GM18909 (cell line): ENCODE measurements at regions not wholly inside any gene's neighbourhood (a gene's known extent, or its start where the extent isn't known, plus 50 kb on each side); places are given as distances from the start of the nearest gene placed in this dataset.

Source experiments
- ATAC-seq: cut with Tn5 transposase; IDR thresholded peaks from one replicate; pipeline ENCODE4 v1.9.1; 2021; ENCODE audit warnings: mild to moderate bottlenecking; ENCODE audit not compliant: unreplicated experiment, poor library complexity

DNA sequence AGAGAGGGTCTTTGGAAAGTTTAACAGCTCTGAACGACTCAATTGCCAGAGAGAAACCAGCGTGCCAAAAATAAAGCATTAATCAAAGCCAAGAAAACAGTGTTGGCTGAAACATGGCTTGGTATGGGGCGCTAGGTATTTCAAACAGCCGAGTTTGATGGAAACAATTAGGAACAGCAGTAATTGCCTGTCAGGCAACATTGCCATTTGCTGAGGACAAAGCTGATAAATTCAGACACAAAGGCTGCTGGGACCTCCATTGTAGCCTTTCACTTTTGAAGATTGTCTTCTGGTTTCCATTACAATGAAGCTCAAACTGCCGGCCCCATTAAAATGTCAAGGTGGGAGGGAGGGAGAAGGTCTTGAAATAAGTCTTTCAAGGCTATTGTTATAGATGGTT is 125.4 kb upstream of the SPDL1 start:
- no peak for ATAC-seq

DNA sequence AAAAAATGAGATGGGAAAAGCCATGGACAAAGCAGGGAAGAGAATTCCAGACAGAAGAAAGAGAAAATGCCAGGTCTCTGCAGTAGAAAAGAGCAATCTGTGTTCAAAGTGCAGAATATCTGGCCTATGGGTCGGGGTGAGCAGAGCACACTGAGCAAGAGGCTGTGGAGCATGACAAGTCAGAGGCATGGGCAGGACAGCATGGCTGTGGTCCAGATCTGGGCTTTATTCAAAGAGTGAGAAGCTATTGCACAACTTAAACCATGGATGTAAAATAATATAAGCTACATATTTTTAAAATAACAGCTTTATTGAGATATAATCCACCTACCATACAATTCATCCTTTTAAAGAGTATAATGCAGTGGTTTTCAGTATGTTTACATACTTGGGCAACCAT is 133.1 kb upstream of the SPDL1 start:
- no peak for ATAC-seq

GRCh38 chr5:169448826-169449225 is 134.7 kb upstream of the SPDL1 start:
- ATAC-seq: no peak

DNA sequence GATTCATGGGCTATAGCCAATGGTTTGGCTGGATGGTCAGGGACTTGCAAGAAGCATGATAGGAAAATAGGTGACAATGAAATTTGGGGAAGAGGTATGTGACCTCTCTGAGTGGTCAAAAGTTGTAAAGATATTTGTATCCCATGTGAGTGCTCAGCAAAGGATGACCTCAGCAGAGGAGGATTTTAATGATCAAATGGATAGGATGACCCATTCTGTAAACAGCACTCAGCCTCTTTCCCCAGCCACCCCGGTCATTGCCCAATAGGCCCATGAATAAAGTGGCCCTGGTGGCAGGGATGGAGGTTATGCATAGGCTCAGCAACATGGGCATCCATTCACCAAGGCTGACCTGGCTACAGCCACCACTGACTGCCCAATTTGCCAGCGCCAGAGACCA is 138.4 kb upstream of the SPDL1 start:
- ATAC-seq: no peak

- no peak for ATAC-seq
These were observed 140.4 kb upstream of the SPDL1 start for GRCh38 chr5:169442913-169443784.

DNA sequence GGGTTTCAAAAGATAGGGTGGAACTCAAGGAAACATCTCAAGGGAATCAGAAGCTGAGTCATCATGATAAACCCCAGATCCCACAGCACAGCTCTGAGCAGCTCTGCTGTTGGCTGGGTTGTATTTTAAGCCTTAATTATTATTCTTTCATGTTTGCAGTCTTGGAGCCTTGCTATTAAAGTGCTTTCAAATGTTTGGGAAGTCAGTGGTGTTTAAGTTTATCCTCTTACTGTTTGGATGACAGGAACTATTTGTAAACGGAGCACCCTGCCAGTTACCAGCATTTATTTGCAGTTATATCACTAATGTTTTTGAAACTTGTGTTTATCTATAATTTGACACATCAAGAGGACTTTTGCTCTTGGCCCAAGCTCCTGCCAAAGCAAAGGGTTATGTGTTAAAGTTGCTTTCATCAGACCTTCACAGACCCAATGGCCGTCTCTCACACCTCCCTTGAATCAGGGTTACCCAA is 141.1 kb upstream of the SPDL1 start:
- ATAC-seq: no peak

DNA sequence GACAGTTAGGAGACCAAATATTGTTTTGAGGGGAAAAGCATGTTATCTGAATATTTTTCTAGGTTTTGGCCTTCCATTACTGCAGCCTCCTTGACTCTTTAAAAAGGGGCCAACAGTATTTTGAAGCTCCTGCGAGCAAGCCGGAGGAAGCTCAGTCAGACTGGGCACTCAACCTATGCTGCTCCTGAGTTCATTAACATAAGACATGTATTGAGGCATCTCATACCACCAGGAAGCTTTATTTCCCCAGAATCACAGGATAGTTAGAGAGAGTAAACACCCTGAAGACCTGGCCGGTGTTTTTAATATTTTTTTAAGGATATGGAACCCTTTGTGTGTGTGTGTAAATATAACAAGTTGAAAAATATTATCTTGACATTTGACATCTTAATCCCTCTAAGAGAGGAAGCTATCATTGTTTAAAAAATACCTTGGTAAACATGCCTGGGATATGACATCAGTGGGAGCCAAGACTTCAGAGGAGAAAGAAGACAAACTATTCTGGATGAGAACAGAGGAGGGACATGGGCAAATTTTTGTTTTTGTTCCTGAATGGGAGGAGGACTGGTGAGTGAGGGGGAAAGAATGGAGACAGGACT is 139.3 kb upstream of the SLIT3 start:
- ATAC-seq: no peak

GRCh38 chr5:169439362-169439761 is 138.4 kb upstream of the SLIT3 start:
- no peak for ATAC-seq

- no peak for ATAC-seq
These were observed 134.7 kb upstream of the SLIT3 start for GRCh38 chr5:169435506-169436229.

DNA sequence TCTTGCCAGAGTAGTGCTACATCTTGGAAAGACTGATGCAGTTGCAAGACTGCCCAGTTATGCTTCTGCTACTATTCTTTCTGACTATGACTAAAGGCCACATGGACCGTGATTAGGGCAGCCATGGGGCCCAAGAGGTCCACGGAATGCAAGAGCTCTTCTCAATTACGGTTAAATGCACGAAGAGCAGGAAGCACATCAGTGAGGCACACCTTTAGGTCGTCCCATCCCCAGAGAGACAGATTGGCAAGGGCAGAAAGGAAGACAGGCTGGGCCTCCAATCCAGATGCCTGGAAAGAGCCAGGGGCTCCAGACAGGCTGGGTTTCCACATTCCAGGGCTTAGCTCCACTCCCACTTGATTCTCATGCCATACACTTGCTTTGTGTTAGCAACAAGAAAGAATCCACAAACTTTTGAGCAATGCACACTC is 132.3 kb upstream of the SLIT3 start:
- no peak for ATAC-seq

- no peak for ATAC-seq
These were observed 130.4 kb upstream of the SLIT3 start for GRCh38 chr5:169431386-169431785.

DNA sequence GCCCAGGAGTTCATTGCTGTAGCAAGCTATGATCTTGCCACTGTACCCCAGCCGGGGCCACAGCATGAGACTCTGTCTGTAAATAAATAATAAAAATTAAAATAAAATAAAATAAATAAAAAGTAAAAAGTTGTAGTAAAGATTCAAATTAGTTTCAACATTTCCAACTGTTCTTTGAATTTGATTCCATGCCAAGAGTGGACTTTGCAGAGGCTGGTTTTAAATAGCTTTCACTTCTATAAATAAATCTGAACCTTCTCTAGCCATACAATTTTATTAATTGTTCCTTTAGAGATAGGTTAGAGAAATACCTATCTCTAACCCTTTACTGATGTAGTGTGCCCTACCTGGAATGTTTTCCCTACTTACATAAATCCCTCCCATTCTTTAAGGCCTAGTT is 129.7 kb upstream of the SLIT3 start:
- ATAC-seq: no peak

DNA sequence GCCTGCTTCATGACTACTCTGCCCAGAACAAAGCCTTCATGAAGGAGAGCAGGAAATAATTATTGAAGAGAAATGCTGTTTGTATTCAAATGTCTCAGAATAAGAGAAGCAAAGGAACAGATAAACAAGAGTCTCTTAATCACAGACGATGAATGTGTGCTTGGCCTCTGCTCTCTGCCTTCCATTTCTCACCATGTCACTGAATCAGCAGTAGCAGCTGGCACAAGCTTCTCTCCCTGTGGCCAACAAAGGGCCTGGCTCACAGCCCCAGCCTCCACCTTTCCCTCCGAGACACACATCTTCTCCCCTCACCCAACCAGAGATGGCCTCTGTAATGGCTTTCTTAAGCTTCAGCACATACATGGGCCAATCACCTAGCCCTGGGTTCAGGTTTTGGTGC is 128.1 kb upstream of the SLIT3 start:
- no peak for ATAC-seq

DNA sequence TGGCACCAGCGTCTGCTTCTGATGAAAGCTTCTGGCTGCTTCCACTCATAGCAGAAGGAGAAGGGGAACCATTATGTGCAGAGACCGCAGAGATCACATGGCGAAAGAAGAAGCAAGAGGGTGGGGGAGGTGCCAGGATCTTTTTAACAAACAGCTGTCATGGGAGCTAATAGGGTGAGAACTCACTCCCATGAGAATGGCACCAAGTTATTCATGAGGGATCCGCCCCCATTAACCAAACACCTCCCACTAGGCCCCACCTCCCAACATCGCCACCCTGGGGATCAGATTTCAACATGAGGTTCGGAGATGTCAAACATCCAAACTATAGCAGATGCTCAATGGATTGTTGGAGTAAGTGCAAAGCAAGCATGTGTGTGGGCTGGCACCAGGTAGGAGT is 125.8 kb upstream of the SLIT3 start:
- no peak for ATAC-seq

GRCh38 chr5:169424670-169425378 is 123.9 kb upstream of the SLIT3 start:
- ATAC-seq: no peak

DNA sequence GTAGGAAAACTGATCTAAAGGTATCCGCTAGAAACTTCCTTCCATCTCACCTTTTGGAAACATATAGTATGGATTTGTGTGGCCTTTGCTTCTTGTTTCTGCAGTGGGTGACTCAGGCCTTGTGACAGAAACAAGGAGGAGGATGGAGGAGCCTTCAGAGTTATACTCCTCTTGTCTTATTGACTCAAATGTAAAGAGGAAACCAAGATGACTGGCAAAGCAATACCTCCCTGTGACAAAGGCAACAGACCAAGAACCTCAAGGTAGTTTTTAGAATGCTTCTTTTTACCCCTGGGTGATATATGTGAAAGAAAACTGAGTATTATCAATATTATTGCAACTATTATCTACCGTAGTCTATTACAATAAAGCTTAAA is 123.3 kb upstream of the SLIT3 start:
- ATAC-seq: no peak

DNA sequence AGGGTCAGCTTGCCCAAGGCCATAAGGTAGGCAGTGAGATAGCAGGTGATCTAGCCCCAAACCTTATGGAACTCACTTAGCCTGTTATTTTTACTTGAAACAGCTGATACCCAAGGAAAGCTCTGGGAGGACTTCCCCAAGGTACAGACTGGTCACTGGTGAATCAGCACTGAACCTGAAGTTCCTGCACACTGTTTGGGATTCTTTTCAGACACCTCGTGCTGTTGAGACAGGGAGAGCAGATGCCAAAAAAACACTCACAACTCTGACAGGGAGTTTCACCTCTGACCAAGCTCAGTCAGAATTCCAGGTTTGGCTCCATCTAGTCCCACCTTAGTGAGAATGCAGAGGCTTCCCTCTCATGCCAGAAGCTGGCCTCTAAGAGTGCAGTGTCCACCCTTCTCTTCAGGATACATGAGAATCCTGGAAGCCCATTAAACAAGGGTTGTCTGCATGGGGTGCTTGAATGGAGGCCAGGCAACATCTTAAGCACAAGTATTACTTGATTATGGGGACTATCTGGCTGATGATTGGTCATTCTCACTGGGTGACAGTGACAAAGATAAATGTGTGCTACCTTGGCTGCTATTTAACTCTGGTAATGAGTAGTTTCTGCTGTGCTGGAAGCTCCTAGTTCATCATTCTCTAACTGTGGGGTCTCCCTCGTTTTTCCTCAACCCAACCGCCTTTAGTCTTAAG is 122.8 kb upstream of the SLIT3 start:
- no peak for ATAC-seq

DNA sequence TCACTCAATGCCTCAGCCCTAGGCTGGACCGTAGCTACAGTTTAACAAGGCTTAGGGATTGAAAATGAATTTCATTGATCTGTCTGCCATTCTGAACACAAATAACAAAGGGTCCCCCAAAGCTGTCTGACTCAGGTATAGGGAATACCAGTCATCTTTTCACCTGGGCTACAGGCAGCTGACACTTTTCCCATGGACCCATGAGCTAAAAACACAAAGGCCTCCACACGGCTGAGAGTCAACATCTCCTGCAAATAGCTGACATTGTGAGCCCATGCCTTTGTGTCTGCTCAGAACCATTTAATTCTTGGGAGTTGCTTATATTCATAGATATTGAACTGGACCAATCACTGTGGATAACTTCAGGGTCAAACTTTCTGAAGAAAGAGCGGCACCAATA is 121.1 kb upstream of the SLIT3 start:
- no peak for ATAC-seq

- no peak for ATAC-seq
These were observed 120.7 kb upstream of the SLIT3 start for GRCh38 chr5:169421677-169422076.

- no peak for ATAC-seq
These were observed 116.7 kb upstream of the SLIT3 start for GRCh38 chr5:169417676-169418075.
